NCI-H2081 treated with DMSO at 0.1 percent for 48 hours (cell line): ENCODE measurements at regions not wholly inside any gene's neighbourhood (a gene's known extent, or its start where the extent isn't known, plus 50 kb on each side); places are given as distances from the start of the nearest gene placed in this dataset.

Source experiments
- DNase-seq: peaks from one replicate; lab custom pipeline; 2025; lab: John Stamatoyannopoulos, UW

DNA sequence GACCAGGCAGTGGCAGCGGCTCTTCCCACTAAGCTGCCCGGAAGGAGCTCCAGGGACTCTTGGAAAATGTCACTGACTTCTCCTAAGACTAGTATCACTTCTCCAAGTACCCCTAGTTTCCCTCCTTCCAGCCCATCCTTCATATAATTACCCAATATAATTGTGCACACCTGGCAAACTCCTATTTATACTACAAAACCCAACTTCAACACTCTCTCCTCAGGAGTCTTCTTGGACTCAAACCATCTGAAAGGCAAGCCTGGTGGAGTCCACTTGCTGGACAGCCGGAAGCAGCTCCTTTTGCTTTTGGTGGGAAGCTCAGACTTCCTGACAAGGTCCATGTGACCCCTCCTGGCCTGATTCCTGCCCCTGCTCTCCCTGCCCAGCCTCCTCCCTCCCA, 955.9 kb downstream of the TBC1D22A start:
- no peak for DNase-seq

DNA sequence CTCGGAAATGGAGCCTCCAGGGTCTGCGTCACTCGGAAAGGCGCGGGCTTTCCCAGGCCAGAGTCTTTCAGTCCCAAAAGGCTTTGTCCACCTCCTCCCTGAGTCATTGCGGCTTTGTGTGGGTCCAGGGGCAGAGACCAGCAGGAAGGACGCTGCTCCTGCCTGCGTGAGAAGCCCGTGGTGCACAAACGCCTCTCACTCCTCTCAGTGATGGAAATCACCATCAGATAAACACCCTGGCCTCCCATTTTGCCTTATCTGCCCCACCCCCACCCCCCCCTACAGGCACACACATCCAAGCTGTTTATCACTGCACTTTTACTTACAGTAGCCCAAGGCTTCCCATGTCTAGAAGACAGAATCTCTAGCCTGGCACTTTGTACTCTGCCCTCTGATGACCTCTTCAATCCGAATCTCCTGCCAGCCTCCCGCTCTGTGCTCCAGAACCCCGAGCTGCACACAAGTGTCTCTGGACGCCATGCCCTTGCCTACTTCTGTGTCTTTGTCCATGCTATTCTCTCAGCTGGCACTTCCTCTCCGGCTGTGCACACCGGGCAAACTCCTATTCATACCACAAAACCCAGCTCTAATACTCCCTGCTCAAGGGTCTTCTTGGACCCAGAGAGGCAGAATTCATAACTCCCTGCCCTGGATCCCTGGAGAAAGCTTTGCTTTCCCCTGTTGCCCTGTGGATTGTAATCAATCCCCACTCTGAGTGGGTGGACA, 954.6 kb downstream of the TBC1D22A start:
- no peak for DNase-seq

DNA sequence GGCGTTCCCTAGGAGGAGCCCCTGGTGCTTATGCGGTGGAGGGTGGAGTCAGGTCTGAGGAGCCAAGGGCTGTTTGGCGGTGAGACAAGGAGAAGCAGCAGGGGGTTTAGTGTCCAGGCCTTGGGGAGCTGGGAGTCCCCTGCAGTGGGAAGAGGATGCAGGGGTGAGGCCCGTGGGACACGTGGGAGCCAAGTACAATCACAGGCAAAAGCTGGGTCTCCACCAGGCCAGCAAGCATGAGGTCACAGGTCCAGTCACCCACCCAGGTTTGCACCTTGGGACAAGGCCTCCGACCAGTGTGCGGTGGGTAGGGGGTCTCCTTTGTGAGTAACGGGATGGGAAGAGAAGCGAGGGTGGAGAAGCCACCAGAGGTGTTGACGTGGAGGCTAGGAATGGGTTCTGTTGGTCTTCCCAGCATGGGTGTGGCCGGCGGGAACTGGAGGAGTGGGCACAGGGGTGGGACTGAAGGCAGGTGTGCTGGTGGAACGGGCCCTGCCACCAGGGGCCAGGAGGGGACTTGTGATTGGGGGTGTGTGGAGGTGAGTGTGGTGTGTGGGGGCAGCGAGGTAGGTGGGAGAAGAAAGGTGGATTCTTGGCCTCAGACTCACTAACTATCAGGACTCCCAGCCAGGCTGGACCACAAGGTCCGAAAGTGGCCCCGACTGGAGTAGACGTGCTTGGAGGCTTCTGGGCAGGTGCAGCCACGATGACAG, 953.6 kb downstream of the TBC1D22A start:
- no peak for DNase-seq

DNA sequence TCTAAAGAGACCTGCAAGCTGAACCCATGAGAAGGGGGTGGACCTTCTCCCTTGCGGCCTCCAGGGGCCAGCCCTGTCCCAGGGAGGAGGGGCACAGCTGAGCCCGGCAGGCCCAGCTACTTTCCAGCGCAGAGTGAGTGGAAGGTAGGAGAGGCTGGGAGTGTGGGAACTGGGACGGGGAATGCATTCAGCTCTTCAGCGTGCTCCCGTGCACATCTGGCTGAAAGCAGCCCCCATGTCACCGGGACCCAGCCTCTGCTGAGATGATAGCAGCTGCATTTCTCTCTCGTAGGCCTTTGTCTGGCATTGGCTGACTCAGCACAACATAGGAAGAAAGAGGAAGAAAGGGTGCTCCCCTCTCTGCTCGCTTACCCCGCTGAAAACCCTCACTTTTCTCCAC, 951.5 kb downstream of the TBC1D22A start:
- DNase-seq: no peak

DNA sequence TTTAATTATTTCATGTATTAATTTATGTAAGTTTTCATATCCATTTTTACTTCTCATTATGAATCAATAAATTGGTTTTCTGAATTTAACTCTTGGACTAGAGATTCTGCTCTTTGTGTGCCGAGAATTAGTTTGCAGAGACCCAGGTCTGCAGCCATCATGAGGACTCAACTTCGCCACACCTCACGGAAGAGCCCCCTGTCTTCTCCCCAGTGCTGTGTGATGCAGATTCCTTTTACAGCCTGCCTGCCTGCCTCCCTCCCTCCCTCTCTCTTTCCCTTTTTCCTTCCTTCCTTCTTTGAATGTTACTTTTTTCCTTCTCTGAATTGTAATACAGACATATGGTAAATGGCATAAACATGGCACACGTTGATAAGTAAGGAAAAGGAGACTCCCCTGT, 947.7 kb downstream of the TBC1D22A start:
- DNase-seq: no peak

DNA sequence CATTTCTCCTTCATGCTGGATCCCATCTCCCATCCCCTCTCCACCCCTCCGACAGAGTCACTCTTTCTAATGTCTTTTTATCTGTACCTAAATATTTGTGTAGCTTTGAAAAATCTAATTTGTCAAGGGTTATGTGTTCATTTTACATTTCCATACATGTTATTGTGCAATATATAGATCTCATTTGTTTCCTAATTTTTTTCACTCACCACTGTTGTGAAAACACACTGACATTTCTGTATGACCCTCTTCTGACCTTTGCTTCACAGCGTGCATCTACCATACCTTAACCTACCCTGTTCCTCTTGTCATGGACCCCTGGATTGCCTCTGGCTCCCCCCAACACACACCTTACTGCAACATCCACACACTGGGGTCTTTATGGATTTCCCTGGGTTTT, 942.9 kb downstream of the TBC1D22A start:
- no peak for DNase-seq

DNA sequence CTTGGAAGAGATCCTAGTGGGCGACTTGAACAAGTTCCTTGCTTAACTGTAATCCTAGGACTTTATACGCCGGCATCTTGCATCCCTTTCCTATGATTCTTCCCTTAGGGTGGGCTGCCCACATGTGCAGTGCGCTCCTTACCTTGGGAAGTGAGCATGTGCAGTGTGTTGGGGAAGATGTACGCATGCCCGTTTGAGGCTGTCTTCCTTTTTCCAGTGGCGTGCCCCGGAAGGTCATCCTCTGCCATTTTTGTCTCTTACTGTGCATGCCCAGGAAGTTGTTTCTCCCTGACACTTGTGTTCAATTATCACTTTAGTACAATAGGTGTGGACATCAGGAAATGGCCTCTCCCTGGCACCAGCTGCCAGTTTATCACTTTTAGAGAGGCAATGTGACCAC, 936.5 kb downstream of the TBC1D22A start:
- no peak for DNase-seq

DNA sequence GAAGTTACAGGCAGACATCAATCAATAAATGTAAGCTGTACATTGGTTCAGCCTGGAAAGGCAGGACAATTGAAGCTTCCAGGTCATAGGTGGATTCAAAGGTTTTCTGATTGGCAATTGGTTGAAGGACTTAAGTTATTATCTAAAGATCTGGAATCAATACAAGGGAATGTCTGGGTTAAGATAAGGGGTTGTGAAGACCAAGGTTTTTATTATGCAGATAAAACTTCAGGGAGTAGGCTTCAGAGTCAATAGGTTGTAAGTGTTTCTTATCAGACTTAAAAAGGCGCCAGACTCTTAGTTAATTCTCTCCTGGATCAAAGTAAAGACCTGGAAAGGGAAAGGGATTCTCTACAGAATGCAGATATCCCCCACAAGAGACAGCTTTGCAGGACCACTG, 935.4 kb downstream of the TBC1D22A start:
- DNase-seq: no peak

DNA sequence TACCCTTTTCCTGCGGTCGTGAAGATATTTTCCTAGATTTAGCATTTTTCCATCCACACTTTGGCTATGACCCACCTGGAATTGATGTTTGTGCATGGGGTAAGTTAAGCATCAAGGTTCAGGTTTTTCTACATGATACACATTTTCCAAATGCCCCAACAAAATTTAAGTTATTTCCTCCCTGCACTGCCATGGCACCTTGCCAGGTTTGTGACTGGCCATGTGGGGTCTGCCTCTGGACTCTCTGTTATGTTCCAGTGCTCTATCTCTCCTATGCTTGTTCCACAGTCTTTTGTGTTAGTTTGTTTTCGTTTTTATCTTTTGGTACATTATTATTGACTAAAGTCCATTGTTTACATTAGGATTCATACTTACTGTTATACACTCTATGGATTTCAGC, 934.3 kb downstream of the TBC1D22A start:
- no peak for DNase-seq

DNA sequence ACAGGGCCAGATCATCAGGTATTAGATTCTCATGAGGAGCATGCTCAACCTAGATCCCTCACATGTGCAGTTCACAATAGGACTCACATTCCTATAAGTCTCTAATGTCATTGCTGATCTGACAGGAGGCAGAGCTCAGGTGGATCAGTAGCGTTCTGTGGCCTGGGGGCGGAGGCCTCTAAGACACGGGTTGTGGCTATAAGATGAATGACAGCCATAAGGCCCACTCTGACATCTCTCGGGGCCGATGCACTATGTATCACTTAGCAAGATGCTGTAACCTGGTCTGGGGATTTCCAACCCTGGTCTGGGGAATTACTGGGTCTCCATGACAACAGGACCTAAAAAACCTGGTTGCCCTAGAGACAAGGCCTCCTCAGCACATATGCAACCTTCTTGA, 932.7 kb downstream of the TBC1D22A start:
- no peak for DNase-seq

DNA sequence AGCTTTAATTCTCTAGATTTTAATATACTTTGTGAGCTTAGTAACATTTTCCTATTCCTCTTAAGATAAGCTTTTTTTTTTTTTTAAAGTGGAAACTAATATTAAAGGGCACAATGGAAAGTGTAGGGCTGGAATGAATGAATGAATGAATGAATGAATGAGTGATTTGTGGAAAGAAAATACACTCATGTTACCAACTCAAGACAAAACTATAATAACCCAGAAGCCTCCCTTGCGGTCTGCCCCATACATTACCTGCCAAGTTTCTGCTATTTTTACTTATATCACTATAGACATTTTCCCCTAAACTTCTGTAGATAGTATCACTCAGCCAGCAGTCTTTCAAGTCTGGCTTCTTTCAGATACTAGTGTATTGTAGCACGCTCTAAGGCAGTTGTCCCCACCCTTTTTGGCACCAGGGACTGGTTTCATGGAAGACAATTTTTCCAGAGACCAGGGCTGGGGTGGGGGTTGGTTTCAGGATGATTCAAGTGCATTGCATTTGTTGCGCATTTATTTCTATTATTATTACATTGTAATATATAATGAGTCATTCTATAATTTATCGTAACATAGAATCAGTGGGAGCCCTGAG, 932.2 kb downstream of the TBC1D22A start:
- no peak for DNase-seq

DNA sequence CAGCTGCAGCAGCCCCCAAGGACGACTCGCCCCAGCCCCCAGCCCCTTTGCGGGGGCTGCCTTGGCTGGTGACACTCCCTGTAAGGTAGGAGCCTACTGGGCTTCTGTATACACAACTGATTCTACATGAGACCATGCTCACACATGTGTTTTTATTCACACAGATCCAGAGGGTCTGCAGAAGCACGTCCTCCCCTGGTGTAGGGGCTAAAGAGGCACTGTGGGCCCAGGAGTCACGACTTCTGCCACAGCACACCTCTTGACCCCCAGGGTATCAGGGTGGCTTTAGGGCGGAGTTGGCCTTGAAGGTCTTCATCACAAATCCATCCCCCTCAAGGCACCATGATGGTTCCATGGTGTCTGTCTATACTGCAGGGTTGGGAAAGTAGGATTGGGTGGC, 931.2 kb downstream of the TBC1D22A start:
- no peak for DNase-seq

DNA sequence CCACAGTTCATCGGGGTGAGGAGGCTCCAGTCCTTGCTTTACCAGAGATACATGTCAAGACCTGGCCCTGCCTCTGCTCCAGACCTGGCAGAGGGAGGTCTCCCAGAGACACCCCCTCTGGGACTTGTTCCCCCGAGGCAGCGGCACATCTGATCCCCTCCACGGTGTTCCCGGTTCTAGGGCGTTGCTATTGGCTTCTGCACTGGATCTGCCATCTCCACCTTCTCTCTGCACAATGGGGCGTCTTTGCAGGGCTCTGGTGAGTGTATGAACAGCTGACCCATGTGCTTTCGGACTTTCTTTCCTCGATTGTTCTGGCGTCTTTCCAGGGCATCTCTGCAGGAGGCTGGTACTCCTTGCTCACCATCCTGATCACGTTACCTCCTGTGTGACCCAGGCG, 930.4 kb downstream of the TBC1D22A start:
- DNase-seq: no peak

DNA sequence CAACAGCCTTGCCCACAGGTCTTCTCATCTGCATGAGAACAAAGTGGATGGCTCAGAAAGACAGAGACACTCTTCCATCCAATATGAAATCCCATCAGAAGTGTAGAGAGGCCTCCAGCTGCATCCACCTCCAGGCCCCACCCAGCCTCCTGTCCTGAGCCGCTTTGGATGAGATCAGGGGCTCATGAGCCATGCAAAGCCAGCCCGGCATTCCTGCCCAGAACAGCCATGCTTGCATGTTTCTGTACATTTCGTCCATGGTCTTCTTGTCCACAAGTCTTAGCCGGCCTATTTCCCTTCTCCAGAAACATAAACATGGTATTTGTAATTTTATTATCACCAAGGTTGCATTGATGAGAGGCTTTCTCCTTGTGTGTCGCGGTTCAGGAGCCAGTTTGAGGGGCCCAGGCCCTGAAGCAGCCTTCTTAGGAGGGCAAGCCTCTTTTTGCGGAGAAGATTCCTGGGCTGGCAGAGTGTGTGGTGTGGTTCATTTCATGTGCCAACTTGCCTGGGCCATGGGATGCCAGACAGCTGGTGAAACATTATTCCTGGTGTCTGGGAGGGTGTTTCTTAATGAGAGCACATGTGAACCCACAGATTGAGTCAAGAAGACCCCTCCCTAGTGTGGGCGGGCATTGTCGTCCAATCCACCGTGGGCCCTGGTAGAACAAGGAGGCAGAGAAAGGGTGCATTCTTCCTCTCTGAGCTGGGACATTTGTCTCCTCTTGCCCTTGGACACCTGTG, 928.9 kb downstream of the TBC1D22A start:
- no peak for DNase-seq

DNA sequence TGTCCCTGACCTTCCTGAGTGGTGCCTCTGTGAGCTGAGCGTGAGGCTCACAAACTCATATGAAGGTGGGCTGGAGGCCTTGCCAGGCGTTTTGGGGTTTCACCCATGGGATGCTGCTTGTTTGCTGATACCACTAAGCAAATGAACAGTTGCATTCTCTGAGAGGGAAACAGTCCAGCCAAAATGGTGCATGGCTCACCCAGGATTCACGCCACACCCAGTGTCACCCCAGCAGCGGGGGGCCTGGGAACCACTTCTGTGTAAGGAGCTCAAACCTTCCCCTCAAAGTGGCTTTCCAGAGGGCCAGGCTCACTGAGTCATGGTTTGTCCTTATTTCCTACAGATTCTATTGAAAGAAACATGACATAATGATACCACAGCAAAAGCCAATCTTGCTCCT, 928.1 kb downstream of the TBC1D22A start:
- DNase-seq: no peak

DNA sequence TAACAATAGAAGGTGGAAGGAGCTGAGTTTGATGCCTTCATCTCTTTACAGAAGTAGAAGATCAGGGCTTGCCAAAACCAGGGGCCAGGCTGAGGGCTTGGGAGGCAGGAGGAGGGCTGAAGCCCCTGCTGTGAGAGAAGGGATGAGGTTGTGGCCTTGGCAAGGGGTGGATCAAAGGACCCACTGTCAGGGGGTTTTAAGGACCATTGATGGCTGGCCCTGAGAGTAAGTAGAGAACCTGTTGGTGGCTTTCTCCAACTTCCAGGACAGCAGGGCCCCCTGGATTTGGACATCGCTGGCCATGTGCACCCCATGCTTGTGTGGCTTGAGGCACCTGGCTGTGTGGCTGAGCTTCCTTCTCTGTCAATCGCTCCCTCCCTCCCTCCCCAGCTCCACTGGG, 927.7 kb downstream of the TBC1D22A start:
- no peak for DNase-seq

DNA sequence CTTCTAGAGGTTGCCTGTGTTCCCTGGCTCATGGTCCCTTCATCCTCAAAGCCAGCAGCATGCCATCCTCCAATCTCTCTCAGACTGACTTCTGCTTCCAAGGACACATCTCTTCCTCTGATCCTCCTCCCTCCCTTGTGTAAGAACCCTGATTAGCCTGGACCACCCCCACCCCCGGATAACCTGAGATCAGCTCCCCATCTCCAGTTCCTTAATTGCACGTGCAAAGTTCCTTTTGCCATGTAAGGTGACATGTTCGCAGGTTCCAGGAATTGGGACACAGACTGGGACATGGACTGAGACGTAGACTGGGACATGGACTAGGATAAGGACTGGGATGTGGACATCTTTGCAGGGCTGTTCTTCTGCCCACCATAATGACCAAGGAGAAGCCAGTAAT, 925.3 kb downstream of the TBC1D22A start:
- DNase-seq: no peak

DNA sequence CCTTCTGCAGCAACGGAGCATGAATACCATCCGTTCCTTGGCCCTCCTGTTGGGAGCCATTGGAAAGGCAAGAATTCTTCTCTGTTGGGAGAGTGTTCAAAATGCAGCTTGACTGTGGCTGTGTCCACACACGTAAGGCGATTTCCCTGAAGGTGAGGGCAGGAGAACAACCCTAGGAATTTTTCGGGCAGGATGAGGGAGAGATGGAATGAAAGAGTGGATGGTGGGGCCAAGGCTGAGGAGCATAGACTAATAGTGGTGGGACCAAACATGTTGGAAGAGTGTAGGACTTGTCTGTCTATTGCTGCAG, 924.9 kb downstream of the TBC1D22A start:
- no peak for DNase-seq

DNA sequence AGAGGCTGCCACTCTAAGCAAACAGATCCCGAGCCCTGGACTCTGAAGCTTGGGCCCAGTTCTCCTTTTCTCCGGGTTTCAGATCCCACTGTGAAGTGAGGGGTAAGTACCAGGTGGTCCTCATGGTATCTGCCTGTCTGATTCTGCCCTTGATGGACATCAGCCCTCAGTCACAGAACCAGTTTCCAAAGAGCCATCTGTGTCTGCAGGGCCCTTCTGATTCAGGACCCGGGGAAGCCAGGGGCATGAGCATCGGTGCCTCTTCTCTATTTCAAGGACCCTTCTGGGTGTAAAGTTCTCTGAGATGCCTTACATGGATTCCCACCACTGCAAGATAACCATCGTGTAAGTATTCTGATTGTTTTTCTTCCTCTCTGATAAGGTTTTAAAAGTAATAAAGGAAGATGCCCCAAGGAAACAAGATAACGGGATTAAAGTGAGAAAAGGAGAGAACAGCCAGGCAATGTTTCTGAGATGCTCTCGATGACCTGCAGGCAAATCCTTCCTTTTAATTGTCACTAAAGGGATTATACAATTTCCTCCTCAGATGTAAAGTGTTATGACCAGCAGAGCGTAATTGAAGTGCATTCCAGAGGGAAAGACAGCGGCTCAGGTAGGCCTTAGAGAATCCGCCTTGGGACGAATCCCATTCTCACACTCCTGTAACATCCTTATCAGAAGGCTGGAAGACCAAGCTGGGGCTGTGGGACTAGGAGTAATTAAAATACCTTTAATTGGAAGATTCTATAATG, 924.3 kb downstream of the TBC1D22A start:
- no peak for DNase-seq

DNA sequence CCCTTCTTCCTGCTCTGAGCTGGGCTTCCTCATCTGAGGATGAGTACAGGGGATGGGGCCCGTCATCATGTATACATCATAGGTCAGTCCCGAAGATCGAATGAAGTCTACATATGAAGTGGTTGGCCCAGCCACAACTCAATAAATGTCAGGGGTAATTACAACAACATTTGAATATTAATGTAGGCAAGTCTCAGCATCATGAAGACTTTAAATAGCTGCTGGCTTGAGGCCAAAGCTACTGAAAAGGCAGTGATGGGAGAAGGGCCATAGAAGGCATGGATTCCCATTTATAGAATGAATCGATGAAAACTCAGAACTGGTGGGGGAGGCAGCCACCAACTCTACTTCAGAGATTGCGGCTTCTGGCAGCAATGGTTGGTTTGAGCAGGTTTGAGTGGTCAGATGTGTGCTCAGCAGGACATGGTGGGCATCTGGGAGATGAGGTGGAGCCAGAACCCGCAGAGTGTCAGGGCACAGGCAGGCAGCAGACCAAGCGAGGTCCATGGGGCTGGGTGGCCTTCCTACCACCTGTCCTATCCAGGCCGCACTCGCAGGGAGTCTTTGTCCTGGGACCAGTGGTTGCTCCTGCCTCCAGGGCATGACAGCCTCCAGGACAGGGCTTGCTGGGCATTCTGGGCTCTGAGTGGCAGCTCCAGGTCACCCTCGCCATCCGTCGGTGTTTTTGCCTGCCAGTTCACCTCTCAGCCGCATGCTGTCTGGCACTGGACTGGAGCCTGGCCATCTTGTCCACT, 919.1 kb downstream of the TBC1D22A start:
- DNase-seq: no peak

DNA sequence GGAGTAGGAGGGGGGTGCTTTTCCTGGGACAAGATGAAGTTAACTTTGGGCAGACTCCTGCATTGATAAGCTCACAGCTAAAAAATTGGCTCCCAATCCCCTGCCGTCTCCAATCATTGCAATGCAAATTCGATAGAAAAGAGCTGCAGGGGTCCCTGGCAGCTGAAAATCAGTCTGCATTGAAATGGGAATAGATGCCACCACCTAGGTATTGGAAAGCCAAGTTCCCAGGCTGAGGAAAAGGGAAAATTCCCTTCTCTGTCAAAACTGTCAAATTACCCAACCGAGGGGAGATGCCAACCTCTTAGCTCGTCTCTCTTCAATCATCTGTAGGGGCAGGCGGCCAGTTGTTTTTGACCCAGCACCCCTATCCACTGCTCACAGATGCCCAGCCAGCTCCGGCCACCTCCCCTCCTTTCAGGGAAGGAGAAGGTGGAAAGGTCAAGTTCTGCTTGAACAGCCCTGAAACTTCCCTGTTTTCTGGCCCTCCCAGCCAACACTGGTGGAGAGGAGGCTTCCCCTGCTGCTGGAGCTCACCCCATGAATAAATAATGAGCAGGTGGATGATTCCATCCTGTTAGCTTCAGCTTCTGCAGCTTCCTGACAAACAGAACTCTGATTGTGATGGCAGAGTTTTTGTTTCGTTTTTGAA, 916.3 kb downstream of the TBC1D22A start:
- DNase-seq: no peak
